Pulmonary artery endothelial cell (primary cell): ENCODE measurements at regions not wholly inside any gene's neighbourhood (a gene's known extent, or its start where the extent isn't known, plus 50 kb on each side); places are given as distances from the start of the nearest gene placed in this dataset.

ENCODE experiments used
- DNase-seq: peaks from one replicate; pipeline ENCODE4 v3.0.0-alpha.2; 2011; ENCODE audit warnings: low read depth, low spot score

GRCh38 chr15:62769604-62770003, 272.9 kb upstream of the TPM1 start:
- DNase-seq, result no peak

- DNase-seq, result no peak
Measured at GRCh38 chr15:62770111-62770660, 272.4 kb upstream of the TPM1 start.

- DNase-seq, result no peak
Measured at GRCh38 chr15:62770752-62771151, 271.8 kb upstream of the TPM1 start.

- DNase-seq, result no peak
Measured at GRCh38 chr15:62771234-62771633, 271.3 kb upstream of the TPM1 start.

GRCh38 chr15:62773369-62774165, 269.0 kb upstream of the TPM1 start:
- no peak for DNase-seq

- DNase-seq, result no peak
Measured at GRCh38 chr15:62775932-62776331, 266.6 kb upstream of the TPM1 start.

GRCh38 chr15:62777671-62778070, 264.9 kb upstream of the TPM1 start:
- DNase-seq, result no peak

- DNase-seq, result peak; percentile 71
Measured at GRCh38 chr15:62779036-62779770, 263.3 kb upstream of the TPM1 start.

GRCh38 chr15:62779899-62780298, 262.6 kb upstream of the TPM1 start:
- DNase-seq, result no peak

GRCh38 chr15:62781081-62781497, 261.5 kb upstream of the TPM1 start:
- DNase-seq, result no peak

GRCh38 chr15:62782071-62782841, 260.3 kb upstream of the TPM1 start:
- DNase-seq, result peak; percentile 71

- no peak for DNase-seq
Measured at GRCh38 chr15:62782896-62783295, 259.7 kb upstream of the TPM1 start.

- no peak for DNase-seq
Measured at GRCh38 chr15:62783303-62783957, 259.1 kb upstream of the TPM1 start.

GRCh38 chr15:62785881-62786828, 256.4 kb upstream of the TPM1 start:
- DNase-seq, result no peak

GRCh38 chr15:62787401-62787800, 255.1 kb upstream of the TPM1 start:
- no peak for DNase-seq

- DNase-seq, result no peak
Measured at GRCh38 chr15:62788224-62788623, 254.3 kb upstream of the TPM1 start.

- DNase-seq, result no peak
Measured at GRCh38 chr15:62790546-62790945, 252.0 kb upstream of the TPM1 start.

GRCh38 chr15:62791694-62792093, 250.9 kb upstream of the TPM1 start:
- DNase-seq, result no peak

- DNase-seq, result no peak
Measured at GRCh38 chr15:62792986-62793751, 249.4 kb upstream of the TPM1 start.
